DMS114 treated with DMSO at 0.1 percent for 48 hours (cell line): ENCODE measurements at regions not wholly inside any gene's neighbourhood (a gene's known extent, or its start where the extent isn't known, plus 50 kb on each side); places are given as distances from the start of the nearest gene placed in this dataset.
"Not testable (repeated sequence)": the region's sequence is repeated elsewhere in the genome, so short reads cannot be mapped to it uniquely, and the experiment has no call there.

Experiments
- DNase-seq: peaks from one replicate; lab custom pipeline; 2025; ENCODE audit not compliant: unreplicated experiment; lab: John Stamatoyannopoulos, UW

DNA sequence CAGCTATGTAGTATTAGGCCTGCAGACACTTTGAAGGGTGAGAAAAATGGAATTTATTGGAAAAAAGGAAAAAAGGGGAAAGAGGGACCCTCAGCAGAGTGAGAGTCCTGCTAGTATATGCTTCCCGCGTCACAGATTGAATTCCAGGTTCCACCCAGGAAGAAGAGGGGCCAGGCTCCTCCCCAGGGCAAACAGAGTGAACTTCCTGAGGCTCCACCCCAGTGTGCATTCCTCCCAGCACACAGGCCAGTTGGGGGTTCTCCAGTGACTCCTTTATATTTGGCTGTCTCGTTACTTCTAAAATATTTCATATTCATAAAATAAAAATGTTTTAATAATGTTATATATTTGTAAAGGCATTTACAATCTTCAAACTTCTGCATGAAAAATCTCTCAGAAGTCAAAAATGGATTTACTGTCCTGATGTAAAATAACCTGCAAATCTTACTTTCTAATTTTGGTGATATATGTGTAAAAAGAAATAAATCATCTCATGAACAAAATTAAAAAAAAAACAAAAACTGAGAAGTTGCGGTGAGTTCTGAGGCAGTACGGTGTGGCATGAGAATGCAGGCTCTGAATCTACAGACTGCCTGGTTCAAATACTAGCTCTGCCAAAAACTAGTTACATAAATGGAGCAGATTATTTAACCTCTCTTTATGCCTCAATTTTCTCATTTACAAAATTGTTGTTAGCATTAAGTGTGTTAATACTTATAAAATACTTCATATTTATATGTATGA lies 175.8 kb upstream of the P2RY1 start:
- DNase-seq: no peak

DNA sequence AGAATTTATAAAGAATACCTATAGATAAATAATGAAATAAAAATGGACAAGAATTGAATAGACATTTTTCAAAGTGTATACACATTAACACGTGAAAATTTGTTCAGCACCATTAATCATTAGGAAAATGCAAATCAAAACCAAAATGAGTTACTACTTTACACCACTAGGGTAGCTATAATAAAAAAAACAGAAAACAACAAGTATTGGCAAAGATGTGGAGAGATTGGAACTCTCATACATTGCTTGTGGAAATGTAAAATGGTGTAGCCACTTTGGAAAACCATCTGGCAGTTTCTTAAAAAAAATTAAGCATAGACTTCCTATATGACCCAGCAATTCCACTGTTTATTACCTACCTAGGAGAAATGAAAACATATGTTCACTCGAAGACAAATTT lies 172.8 kb upstream of the P2RY1 start:
- no peak for DNase-seq

DNA sequence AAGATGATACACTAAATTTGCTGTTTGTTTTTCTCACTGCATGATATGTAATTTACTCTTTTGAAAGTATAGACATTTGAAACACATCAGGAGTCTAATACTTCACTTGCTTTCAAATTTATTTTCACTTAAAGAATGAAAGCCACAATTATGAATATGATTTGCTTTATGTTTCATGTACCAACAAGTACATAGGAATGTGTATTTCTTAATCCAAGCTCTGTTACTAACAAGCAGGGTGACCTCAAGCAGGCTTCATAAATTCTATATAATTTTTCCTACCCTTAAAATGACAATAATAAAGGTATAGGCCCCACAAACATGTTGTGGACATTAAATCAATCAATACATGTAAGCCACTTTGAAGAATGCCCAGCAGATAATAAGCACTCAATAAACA lies 170.2 kb upstream of the P2RY1 start:
- DNase-seq: no peak

DNA sequence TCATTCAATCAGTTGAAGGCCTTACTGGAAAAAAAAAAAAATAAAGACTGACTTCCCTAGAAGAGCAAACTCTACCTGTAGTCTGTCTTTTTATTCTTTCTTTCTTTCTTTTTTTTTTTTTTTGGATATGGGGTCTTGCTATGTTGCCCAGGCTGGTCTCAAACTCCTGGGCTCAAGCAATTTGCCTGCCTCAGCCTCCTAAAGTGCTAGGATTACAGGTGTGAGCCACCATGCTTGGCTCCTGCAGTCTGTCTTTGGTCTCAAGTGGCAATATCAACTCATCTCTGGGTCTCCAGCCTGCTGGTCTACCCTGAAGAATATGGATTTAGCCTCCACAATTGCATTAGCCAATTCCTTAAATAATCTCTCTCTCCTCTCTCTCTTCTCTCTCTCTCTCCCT lies 167.7 kb upstream of the P2RY1 start:
- DNase-seq: no peak

DNA sequence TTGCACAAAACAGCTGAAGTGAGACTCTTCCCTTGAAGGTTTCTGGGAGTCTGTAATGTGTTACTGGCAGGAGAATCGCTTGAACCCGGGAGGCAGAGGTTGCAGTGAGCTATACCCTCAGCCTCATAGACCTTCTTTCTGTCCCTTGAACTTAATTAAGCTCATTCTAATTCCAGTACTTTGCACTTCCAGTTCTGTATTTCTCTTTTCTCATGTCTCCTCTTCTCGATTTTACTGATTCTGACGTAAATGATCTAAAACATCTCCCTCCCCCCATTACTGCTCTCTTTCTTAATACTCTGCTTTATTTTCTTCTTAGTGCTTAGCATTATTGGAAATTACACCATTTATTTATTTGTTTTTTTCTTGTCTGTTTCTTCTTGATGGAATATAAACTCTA lies 165.4 kb upstream of the P2RY1 start:
- no peak for DNase-seq

DNA sequence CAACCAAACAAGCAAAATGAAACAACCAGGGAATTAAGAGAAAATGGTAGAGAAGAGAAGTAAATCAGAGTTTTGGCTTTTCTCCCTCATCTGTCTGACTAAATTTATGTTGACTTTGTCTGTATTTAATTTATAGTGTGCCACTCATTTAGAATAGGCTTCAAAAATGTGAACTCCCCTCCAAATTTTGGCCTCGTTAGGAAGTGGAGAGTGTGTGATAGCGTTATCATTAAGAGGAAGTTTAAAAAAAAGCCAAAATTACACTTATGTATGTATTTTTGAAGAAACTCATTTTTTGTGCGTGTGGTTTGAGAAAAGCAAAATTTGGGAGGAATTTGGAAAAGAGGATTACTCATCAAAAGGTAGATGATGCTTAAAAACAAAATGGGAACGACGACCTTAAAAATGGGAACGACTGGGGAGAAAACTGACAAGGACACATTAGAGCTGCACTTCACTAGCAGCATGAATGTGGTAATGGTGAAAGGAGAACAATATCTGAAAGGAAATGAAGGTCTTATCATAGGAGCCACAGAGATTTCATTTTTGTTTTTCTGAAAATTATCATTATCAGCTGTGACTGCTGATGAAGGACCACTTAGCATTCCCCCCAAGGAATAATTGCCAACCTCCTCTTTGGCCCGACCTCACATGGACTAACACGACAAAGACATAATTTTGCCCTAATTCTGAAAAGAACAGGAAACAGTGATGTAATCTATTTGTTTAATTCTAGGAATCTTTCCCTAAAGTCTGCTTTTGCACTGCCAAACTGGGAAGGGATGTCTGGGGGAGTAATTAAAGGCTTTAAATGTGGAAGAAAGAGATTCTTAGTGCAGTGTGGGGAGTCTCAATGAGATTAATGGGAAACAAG lies 163.2 kb upstream of the P2RY1 start:
- no peak for DNase-seq

DNA sequence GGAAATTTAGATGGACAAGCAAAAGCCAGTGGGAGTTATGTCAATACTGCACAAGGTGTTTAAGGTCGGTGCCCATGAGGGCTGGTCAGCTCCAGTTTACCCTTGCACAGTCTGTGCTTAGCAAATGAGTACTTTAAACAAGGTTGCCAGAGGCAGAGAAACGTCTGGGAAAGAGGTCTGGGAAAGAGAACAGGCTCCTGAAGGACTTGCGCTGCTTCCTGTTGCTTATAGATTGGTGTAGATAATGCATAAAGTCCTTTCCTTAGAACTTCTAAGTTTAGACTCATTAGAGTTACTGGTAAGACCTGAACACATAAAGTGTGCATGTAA lies 162.6 kb upstream of the P2RY1 start:
- DNase-seq: no peak

DNA sequence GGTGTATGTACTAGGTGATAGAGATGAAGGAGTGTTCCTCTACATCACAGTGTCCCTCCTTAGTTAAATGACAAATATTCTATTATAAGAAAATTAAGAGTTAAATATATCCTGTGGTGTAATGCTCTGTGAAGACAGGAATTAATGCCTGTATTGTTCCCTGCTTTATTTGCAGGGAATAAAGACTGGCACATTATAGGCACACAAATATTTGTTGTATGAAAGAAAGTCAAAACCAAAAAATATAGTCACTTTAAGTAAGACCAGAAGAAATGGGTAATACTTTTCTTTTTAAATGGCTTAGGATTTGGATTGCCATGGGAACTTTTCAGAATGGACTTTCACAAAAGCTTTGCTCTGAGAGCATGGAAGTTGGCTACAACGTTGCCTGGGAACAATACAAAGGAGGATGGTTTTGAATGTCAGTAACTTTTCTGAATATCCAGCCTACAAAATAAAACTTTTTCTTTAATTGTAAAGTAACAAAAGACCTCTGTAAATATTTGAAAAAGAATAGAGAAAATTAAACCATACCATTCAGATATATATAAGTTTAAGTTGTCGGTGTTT lies 158.0 kb upstream of the P2RY1 start:
- DNase-seq: no peak

DNA sequence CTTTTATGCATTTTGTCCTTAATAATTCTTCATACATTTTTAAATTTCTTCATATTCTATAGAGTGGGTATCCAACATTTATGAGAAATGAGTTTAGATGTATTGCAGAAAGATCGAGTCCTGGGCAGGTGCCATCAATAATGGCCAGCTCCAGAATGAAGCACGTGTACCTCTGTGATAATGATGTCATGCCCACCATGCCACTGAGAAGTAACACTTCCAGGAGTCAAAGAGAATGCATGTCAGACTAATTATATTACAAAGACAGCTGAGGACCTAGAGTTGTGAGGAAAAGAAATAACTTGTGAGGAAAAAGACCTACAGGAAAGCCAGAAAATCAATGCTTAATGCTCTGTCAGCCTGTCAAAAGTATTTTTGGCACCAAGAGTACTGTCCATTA lies 157.4 kb upstream of the P2RY1 start:
- DNase-seq: no peak

DNA sequence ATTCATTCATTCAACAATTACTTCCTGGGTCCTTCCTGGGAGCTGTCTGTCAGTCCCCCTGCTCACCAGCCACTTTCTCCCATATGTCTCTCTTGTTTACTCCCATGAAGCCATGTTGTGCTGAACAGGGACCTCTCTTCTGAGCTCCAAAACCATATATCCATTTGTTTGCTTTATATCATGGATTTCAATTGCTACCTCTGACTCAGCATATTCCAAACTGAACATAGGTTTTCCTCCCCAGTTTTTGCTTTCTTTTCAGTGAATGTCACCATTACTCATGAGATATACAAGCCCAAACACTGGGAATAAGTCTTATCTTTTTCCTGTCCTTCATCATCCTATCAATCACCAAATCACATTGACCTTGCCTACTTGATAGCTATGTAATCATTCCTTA lies 152.5 kb upstream of the P2RY1 start:
- no peak for DNase-seq

DNA sequence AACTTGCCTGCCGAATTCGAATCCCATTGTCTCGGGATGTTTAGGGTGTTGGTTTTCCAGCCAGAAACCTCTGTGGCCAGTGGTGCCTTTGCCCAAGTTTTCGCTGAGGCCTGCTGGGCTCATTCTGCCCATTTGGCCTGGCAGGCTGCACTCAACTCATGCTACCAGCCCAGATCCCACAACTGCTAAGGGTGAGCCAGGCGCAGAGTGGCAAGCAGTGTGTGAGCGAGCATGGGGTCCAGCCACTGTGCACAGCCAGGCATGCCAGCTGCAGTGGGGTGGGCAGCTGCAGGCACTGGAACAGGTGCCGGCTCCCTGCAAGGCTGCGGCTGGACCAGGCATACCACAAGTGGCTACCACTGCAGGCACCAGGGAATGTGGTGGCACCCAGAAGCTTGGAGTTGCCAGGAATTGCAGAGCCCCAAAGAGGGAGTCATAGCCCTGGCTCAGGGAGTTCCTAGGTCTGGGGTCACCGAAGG lies 151.4 kb upstream of the P2RY1 start:
- DNase-seq: no peak

DNA sequence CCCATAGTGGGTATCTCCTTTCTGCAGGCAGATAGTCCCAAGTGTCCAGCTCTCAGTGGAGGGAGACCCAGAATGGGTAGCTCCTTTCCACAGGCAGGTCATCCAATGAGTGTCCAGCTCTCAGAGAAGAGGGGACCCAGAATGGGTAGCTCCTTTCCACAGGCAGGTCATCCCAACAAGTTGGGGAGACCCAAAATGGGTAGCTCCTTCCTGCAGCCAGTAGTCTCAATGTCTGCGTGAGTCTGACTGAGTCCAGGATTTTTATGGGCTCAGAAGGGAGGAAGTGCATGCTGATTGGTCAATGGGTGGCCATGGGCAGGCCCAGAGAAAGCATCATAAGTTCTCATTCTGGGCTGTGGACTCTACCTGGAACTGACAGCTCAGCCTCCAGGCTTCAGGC lies 150.7 kb upstream of the P2RY1 start:
- DNase-seq: no peak

DNA sequence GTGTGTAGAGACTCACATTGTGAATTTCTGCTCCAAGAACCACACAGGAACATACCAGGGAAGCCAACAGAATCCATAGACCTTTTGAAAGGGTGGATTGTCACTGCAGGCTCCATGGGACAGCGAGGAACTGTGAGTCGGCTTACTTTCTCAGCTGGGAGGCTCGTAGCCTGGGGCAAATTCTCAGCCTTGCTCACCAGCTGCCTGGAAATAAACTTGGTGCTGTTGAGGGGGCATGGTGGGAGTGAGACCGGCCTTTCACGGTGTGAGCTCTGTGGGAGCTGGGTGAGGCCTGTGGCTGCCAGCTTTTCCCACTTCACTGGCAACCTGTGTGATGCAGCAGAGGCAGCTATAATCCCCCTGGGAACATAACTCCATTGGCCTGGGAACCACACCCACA lies 146.6 kb upstream of the P2RY1 start:
- no peak for DNase-seq

DNA sequence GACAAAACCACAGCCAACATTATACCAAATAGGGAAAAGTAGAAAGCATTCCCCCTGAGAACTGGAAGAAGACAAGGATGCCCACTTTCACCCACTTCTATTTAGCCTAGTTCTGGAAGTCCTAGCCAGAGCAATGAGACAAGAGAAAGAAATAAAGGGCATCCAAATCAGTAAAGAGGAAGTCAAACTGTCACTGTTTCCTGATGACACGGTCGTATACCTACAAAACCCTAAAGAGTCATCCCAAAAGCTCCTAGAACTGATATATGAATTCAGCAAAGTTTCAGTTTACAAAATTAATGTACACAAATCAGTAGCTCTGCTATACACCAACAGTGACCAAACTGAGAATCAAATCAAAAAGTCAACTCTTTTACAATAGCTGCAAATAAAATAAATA lies 142.6 kb upstream of the P2RY1 start:
- DNase-seq: not testable (repeated sequence)

DNA sequence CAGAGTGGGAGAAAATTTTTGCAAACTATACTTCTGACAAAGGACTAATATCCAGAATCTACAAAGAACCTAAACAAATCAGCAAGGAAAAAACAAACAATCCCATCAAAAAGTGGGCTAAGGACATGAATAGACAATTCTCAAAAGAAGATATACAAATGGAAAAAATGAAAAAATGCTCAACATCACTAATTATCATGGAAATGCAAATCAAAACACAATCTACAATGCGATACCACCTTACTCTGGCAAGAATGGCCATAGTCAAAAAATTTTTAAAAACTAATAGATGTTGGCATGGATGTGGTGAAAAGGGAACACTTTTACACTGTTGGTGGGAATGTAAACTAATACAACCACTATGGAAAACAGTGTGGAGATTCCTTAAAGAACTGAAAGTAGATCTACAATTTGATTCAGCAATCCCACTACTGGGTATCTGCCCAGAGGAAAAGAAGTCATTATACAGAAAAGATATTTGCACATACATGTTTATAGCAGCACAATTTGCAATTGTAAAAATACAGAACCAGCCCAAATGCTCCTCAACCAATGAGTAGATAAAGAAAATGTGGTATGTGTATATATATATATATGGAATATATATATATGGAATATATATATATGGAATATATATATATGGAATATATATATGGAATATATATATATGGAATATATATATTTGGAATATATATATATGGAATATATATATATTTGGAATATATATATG lies 141.2 kb upstream of the P2RY1 start:
- DNase-seq: not testable (repeated sequence)

DNA sequence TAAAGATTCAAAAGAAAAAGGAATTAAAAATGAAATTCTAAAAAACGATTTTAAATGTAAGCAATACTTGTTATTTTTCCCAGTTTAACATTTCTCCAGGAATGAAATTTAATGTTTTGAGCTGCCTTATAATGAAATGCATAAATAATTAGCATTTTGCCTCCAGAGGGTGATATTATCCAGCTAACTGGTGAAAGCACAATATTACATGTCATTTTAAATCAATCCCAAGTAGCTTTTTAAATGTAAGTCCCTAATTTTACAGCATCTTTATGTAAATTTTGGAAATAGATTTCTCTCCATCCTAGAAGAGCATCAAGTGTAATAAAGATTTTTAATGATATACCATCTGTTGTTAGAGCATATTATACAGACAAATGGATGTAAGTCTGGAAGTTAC lies 139.1 kb upstream of the P2RY1 start:
- no peak for DNase-seq

DNA sequence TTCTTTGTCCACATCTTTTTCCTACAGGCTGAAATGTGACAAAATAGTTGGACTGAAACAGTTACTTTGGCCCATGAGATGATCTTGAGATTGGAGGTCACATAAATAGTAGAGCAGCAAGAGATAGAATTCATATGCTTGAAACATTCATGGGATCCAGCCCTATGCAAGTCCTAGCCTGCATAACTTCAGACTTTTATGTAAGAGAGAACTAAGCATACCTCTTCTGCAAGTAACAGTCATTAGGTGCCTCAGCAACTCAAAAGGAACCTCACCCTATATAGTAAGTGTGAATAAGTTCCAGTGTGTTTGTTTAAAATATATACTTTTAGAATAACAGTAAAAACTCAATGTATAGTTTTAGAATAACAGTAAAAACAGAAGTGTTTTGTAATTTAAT lies 138.0 kb upstream of the P2RY1 start:
- DNase-seq: no peak

DNA sequence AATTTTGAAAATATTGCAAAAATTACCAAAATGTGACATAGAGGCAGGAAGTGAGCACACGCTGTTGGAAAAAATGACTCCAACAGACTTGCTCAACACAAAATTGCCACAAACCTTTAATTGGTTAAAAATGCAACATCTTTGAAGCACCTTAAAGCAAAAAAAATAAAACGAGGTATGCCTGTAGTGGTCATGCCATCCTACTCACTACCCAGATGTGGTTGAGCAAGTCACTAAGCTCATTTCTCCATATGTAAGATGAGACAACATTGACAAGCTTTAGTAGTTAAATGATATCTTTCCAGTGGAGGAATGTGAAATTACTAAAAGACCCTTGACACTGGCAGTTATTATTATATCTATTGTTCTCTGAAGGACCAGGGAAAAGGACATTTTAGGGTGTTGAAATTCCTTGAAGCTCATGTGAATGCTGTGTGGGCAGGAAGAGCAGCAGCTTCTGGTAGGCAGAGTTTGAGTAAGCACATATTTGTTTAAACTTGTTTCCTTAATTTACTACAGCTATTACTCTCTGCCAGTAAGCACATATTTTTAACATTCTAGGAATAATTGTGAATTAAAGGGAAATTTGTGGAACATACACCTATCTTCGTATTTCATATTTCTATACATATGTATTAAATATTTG lies 131.6 kb upstream of the P2RY1 start:
- no peak for DNase-seq

DNA sequence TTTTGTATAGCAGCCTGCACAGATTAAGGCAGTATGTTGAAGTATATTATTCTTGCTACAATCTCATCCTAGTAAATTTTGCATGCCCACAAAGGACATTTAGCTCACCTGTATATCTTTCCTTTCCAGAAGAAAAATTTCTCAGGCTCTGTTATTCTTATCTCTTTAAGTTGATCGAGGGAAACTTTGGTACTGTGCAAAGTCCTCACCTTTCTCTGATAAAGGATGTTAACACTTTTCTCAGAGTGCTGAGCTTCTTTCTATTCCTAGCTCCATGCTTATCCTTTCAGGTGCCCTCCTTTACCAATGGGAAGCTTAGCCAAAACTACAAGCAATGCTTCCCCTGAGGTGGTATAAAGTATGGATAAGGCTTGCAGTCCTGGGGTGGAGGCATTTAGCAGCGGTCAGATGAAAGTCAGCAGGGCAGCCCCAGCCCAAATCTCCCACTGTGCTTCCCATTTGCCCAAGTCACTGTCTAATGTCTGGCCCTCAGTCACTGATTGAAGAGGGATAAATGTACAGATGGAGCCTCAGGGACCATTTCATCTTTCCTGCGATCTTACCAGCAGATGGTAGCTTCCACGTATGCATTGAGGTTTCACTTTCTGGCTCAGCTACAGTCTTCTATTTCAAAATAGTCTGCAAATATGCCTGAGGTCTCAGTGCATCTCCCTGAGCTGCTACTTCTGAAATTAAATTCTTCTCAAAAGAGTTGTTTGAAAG lies 127.8 kb upstream of the P2RY1 start:
- DNase-seq: no peak

DNA sequence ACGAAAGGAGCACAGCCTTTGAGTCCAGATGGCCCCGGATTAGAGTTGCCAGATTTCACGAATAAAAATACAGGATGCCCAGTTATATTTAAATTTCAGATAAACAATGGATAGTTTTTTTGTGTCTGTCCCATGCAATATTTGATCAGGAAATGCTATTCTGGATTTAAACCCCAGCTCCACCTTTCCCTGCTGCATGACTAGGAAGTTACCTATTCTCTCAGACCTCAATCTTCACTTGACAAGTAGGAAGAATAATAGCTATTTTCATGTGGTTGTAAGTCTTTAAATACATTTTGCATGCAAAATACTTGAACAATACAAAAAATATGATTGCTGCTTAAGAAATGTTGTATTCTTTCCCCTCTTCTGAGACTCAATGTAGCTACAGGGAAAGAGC lies 125.3 kb upstream of the P2RY1 start:
- DNase-seq: no peak
